IMR-90 (cell line): ENCODE measurements at regions not wholly inside any gene's neighbourhood (a gene's known extent, or its start where the extent isn't known, plus 50 kb on each side); places are given as distances from the start of the nearest gene placed in this dataset.
"Not testable (repeated sequence)": the region's sequence is repeated elsewhere in the genome, so short reads cannot be mapped to it uniquely, and the experiment has no call there.

Source experiments
- ATAC-seq: fragments of 200-7000 bp; cut with Tn5 transposase; 2 replicates; pipeline ENCODE4 v1.9.1; 2020; ENCODE audit warnings: low read depth, mild to moderate bottlenecking, moderate library complexity
- BruUV-seq: library from RNA; stranded (reverse); fragments of 400-500 nt; replicated peaks from 2 replicates; lab custom pipeline; 2021; lab: Mats Ljungman, UMichigan
- CTCF ChIA-PET: fragments of 300-600 bp; formaldehyde crosslinking; extraction: SDS; loops from one replicate; lab custom pipeline; 2021; ENCODE audit warnings: antibody characterized with exemption; lab: Yijun Ruan, JAX
- POLR2A ChIA-PET: fragments of 300-600 bp; sonication (Branson Sonifier 250); formaldehyde crosslinking; loops from one replicate; lab custom pipeline; 2022; ENCODE audit warnings: antibody characterized with exemption; ENCODE audit not compliant: unreplicated experiment; lab: Charles Lee
- DNase-seq: peaks from one replicate; pipeline ENCODE4 v3.0.0; 2013
- H2AFZ ChIP-seq: replicated peaks from 2 replicates; pipeline ENCODE3; 2013; ENCODE audit warnings: low read length, mild to moderate bottlenecking; ENCODE audit not compliant: poor library complexity
- H2AK5ac ChIP-seq: 2 replicates; pipeline ENCODE4 v1.6.1; 2013; ENCODE audit warnings: low read depth, low read length, inconsistent platforms
- H2AK9ac ChIP-seq: replicated peaks from 2 replicates; pipeline ENCODE3; 2013; ENCODE audit warnings: mild to moderate bottlenecking, low read depth, low read length, moderate library complexity; ENCODE audit not compliant: poor library complexity
- H2BK120ac ChIP-seq: 2 replicates; pipeline ENCODE4 v1.6.1; 2013; ENCODE audit warnings: low read depth, low read length, inconsistent platforms
- H2BK15ac ChIP-seq: 3 replicates; pipeline ENCODE4 v1.6.1; 2013; ENCODE audit warnings: low read depth, low read length, inconsistent platforms
- H2BK20ac ChIP-seq: 2 replicates; pipeline ENCODE4 v1.6.1; 2013; ENCODE audit warnings: low read depth, mild to moderate bottlenecking, inconsistent platforms, low read length, moderate library complexity
- H2BK5ac ChIP-seq: 2 replicates; pipeline ENCODE4 v1.6.1; 2013; ENCODE audit warnings: mild to moderate bottlenecking, low read depth, low read length, inconsistent platforms; ENCODE audit not compliant: poor library complexity, severe bottlenecking
- H3K14ac ChIP-seq: replicated peaks from 2 replicates; pipeline ENCODE4 v1.6.1; 2013; ENCODE audit warnings: low read depth, low read length, inconsistent platforms
- H3K18ac ChIP-seq: 2 replicates; pipeline ENCODE4 v1.6.1; 2013; ENCODE audit warnings: low read depth, low read length, control low read depth
- H3K23ac ChIP-seq: 2 replicates; pipeline ENCODE4 v1.6.1; 2013; ENCODE audit warnings: low read depth, low read length, inconsistent platforms
- H3K27ac ChIP-seq: 2 replicates; pipeline ENCODE4 v1.5.1; 2013; ENCODE audit warnings: mild to moderate bottlenecking, control low read depth, low read length; ENCODE audit not compliant: insufficient read depth
- H3K27me3 ChIP-seq: 2 replicates; pipeline ENCODE4 v1.6.1; 2013; ENCODE audit warnings: low read length; ENCODE audit not compliant: control insufficient read depth, insufficient read depth
- H3K36me3 ChIP-seq: 2 replicates; pipeline ENCODE4 v1.6.1; 2013; ENCODE audit warnings: low read length, mixed read lengths; ENCODE audit not compliant: control insufficient read depth, insufficient read depth
- H3K4ac ChIP-seq: 2 replicates; pipeline ENCODE4 v1.6.1; 2013; ENCODE audit warnings: low read depth, low read length, inconsistent platforms
- H3K4me1 ChIP-seq: 2 replicates; pipeline ENCODE4 v1.6.1; 2013; ENCODE audit warnings: low read length, mixed read lengths; ENCODE audit not compliant: control insufficient read depth, insufficient read depth
- H3K4me2 ChIP-seq: 2 replicates; pipeline ENCODE4 v1.6.1; 2013; ENCODE audit warnings: low read depth, mild to moderate bottlenecking, control low read depth, low read length, moderate library complexity
- H3K4me3 ChIP-seq: 2 replicates; pipeline ENCODE4 v1.5.1; 2013; ENCODE audit warnings: low read depth, mild to moderate bottlenecking, control low read depth, low read length, moderate library complexity; ENCODE audit not compliant: insufficient read depth
- H3K56ac ChIP-seq: 2 replicates; pipeline ENCODE4 v1.6.1; 2013; ENCODE audit warnings: low read length, inconsistent platforms; ENCODE audit not compliant: insufficient read depth; ENCODE audit errors: extremely low read depth
- H3K79me1 ChIP-seq, 2 experiments: 2 replicates each; pipeline ENCODE4 v1.6.1; 2013; ENCODE audit warnings: low read length in 2 of 2, inconsistent platforms in 1 of 2, low read depth in 1 of 2
- H3K9ac ChIP-seq: 2 replicates; pipeline ENCODE4 v1.6.1; 2013; ENCODE audit warnings: low read depth, low read length, control low read depth
- H3K9me1 ChIP-seq: 2 replicates; pipeline ENCODE4 v1.6.1; 2013; ENCODE audit warnings: low read length, inconsistent platforms; ENCODE audit not compliant: insufficient read depth
- H3K9me3 ChIP-seq: 2 replicates; pipeline ENCODE4 v1.6.1; 2013; ENCODE audit warnings: low read length; ENCODE audit not compliant: control insufficient read depth, insufficient read depth
- H4K20me1 ChIP-seq: 2 replicates; pipeline ENCODE4 v1.6.1; 2013; ENCODE audit warnings: low read length, inconsistent platforms; ENCODE audit not compliant: insufficient read depth
- H4K5ac ChIP-seq: 2 replicates; pipeline ENCODE4 v1.6.1; 2013; ENCODE audit warnings: mild to moderate bottlenecking, low read depth, low read length, control low read depth
- H4K8ac ChIP-seq, 2 experiments: 2 replicates each; pipeline ENCODE4 v1.6.1; 2013; ENCODE audit warnings: low read depth in 2 of 2, low read length in 2 of 2, control low read depth in 1 of 2, inconsistent platforms in 1 of 2
- H4K91ac ChIP-seq: 2 replicates; pipeline ENCODE4 v1.6.1; 2013; ENCODE audit warnings: low read depth, low read length, inconsistent platforms; ENCODE audit not compliant: insufficient read depth
- WGBS, 2 experiments: methylation state at CpG; one replicate each; pipeline versions ENCODE4 v1.1.5 to v1.1.7; 2013; ENCODE audit warnings: missing lambda C conversion rate in 2 of 2; ENCODE audit not compliant: insufficient read length in 1 of 2; ENCODE audit errors: extremely low coverage in 2 of 2; 5-methylcytosine and 5-hydroxymethylcytosine counted together
- dilution Hi-C: fragments of 300-500 bp; cut with HindIII; formaldehyde crosslinking; loops from one replicate; pipeline ENCODE4 v1.14.3; 2018; ENCODE audit warnings: low sequenced_read_pairs; ENCODE audit not compliant: unreplicated experiment
- in situ Hi-C: fragments of 300-500 bp; cut with MboI; formaldehyde crosslinking; loops from 3 replicates; pipeline ENCODE4 v1.14.3; 2019; ENCODE audit warnings: low sequenced_read_pairs, inconsistent platforms, mixed read lengths
- intact Hi-C: fragments of 100-400 bp; cut with micrococcal nuclease; formaldehyde crosslinking; loops from 2 replicates; pipeline ENCODE4 v1.10.0; 2022

GRCh38 chr1:149635290-149635899 is 51.7 kb downstream of the PPIAL4C start:
- H3K79me1 ChIP-seq, POLR2A ChIA-PET, ATAC-seq, H2AK5ac ChIP-seq, H4K5ac ChIP-seq, H2AK9ac ChIP-seq, H3K27ac ChIP-seq, H3K9me1 ChIP-seq, H2BK20ac ChIP-seq, H2AFZ ChIP-seq, H3K56ac ChIP-seq, H2BK120ac ChIP-seq, H3K4ac ChIP-seq, CTCF ChIA-PET, BruUV-seq, H3K27me3 ChIP-seq, H3K23ac ChIP-seq, H3K9me3 ChIP-seq, H4K91ac ChIP-seq, DNase-seq, H3K36me3 ChIP-seq, H2BK5ac ChIP-seq, H4K20me1 ChIP-seq, H2BK15ac ChIP-seq, dilution Hi-C loops, H3K4me2 ChIP-seq, in situ Hi-C loops, H3K4me3 ChIP-seq, H3K18ac ChIP-seq, H3K14ac ChIP-seq, H3K4me1 ChIP-seq, H3K9ac ChIP-seq, H4K8ac ChIP-seq, intact Hi-C loops: not testable (repeated sequence)
- no CpG with 5 or more reads among the region's 10 CpGs for WGBS, 2 experiments
